CD4-positive, alpha-beta T cell treated with Interleukin-4 for 4 hours (primary cell): ENCODE measurements at regions not wholly inside any gene's neighbourhood (a gene's known extent, or its start where the extent isn't known, plus 50 kb on each side); places are given as distances from the start of the nearest gene placed in this dataset.
A peak's percentile ranks its signal among the peaks of the same experiment; 100 is the strongest.

Experiments
- DNase-seq: peaks from one replicate; pipeline ENCODE4 v3.0.0-alpha.2; 2020

DNA sequence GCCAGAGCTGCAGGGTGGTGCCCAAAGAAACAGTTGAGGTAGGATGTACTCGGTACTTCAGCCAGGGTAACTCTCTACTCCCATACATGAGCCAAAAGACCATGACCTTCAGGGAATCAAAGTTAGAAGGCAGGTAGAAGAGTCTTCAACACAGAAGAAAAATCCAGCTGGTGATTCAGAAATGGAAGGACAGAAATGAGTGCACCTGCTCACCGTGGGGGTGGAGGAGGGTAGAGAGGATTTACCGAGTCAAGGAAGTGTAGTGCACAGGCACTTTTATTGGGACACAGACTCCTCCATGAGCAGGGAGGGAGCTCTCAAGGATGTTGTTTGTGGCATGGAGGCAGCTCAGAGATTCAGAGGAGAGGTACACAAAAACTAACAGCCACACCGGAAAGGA, 330.3 kb upstream of the PRDM1 start:
- no peak for DNase-seq

DNA sequence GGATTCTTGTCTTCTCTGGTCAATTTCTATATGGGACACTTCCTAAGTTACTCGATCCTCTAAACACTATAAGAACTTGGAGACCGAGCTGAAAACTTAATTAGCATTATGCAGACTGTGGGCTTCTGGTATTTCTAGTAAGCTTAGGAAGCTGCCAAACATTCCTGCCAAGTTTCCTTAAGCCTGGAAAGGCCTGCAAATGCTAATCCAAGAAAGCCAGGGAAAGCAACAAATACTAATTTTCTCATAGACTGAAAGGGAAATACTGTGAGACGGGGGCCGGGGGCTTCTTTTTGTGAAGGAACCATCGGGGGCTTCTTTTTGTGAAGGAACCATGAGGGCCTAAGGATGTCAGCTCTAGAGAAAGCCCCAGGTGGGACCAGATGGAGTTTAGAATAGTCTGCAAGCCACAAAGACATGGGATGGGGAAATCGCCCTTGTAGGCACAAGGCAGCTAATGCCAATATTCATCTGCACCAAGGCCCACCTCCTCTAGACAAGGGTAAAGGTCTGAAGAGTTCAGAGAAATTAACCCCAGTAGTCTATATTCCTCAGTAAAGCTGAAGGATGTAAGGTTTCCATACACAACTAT, 332.4 kb upstream of the PRDM1 start:
- no peak for DNase-seq

GRCh38 chr6:105753207-105753606, 332.9 kb upstream of the PRDM1 start:
- no peak for DNase-seq

DNA sequence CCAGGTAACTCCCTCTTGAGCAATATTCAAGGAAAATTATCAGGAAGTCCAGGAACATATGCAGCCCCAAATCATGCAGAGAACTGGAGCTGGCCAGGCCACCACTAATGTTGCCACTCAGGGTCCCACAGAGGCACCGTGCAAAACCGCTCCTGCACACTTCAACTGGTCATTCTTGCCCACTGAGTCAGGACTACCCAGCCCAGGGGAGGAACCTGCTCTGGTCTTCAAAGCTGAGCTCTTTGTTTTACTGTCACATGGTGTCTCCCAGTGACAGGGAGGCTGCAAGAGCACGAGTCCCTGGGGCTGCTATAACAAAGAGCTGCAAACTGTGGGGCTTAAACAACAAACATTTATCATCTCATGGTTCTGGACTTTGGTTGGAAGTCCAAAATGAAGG, 336.0 kb upstream of the PRDM1 start:
- DNase-seq: no peak

DNA sequence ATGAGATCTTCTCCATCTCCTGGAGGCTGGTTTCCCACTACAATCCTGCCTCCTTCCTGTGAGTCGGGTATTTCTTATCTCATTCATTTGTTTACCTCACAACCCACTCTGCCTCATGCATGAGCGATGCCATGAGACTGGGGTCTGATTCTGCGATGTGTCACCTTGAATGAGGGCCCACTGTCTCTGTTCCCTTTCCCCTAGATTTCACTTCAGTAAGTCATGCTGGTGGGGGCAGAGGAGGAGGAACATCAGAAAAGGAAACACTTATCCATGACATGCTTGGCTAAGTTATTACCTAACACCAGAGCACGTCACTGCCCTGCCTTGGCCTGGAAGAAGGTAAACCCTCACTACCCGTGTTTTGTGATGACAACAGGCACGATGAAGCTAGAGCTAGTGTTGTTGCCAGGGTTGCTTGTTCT, 337.4 kb upstream of the PRDM1 start:
- no peak for DNase-seq

GRCh38 chr6:105747823-105748405, 338.2 kb upstream of the PRDM1 start:
- no peak for DNase-seq

DNA sequence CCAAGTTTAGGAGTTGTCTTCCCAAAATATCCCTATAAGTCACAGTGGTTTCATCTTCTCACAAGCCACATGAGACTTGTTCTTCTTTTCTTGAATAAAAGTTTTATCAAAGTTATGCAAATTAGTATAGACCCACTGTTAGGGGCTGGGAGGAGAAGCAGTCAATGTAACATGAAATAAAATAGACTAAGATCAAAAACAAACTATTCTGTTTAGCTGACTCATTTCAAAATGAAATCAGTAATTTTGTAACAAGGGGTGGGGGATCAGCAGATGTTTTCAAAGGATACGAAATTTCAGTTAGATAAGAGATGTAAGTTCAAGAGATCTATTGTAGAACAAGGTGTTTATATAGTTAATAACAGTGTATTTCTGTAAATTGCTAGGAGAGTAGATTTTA, 339.6 kb upstream of the PRDM1 start:
- no peak for DNase-seq

DNA sequence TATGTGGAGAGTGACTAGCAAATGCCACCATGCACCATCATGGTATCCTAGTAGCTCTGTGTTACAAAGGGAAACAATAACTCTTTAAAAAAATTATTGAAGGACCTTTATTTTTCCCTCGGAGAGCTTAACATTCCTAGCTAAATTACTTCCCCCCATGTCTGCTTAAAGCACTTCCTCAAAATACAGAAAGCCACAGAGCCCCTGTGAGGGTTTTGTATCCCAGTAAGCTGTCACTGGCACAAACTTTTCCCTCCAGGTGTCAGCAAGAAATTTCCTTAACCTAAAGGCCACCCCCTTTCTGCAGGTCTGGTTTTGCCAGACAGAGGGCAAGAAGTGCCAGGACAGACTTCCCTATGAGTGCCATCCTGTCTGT, 340.0 kb upstream of the PRDM1 start:
- no peak for DNase-seq

DNA sequence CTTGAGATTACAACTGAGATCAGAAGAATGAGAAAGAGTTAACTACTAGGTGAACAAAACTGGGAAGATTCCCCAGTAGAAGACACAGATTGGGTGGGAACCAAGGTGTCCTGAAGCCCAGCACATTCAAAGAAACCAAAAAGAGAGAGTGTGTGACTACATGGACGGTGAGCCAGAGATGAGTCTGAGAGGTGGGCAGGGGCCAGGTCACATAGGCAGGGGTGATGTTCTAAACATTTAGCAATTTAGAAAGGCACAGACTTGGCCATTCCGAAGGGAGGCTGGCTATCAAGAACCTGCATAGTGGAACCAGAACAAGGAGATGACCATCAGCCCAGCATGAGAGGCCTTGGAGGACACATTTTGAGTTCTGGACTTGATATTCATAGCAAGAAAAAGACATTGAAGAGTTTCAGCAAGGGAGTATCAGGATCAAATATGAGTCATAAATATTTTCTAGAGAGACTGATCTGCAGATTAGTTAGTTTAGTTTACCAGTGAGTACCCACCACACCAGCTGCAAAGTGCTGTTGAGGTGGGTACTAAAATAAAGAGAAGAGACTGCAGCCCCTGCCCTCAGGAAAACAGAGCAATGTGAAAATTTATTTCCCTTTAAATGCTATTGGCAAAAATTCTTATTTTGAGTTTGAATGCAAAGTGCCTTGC, 340.5 kb upstream of the PRDM1 start:
- DNase-seq: no peak

DNA sequence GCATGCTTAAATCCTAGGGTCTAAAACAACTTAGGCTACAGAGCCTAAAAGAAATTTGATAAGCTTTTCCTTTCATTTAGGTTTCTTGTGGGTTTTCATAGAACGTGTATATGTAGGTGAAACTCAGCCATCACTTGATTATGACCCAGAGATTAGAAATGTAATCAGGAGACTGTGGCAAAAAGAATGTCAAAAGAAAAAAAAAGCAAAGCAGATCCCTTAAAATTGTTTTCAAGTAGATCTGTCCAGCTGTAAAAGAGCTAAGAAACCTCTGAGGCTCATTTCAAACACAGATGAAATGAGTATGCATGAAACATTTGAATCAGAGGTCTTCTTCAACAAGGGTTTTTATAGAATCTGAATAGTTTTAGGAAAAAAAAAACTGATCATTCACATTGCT, 341.3 kb upstream of the PRDM1 start:
- no peak for DNase-seq

DNA sequence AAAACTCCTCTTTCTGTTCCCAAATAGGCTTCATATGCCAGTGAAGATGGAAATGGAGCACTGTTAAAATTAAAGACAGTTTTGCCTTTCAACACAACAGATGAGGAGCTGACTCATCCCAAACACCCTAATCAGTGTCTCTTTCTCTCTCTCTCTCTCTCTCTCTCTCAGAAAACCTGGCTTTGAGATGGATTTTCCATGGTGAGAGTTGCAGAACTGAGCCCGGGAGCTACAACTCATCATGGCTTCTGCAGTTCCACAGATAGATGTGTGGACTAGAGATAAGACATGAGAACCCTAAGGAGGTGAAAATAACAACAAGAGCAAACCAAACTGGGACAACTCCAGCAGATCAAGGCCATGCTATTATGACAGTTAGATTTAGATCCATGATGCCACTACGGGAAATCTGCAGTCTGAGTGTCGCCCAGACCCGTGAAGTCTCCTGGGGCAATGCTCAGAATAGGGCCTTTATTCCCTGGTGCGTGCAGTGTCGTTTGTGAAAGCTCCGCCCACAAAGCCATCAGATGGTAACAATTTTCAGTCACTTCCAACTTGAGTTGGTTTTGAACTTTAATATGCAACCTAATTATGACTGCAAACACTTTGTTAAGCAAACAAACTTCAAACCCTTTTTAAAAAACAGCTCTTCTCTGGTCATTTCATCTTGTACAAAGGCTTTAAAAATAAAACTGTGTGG, 338.2 kb upstream of the PREP start:
- no peak for DNase-seq

GRCh38 chr6:105739764-105740163, 336.9 kb upstream of the PREP start:
- no peak for DNase-seq

GRCh38 chr6:105733556-105734162, 330.8 kb upstream of the PREP start:
- DNase-seq: peak; percentile 55

- DNase-seq: no peak
These were observed 326.1 kb upstream of the PREP start for GRCh38 chr6:105728995-105729394.

DNA sequence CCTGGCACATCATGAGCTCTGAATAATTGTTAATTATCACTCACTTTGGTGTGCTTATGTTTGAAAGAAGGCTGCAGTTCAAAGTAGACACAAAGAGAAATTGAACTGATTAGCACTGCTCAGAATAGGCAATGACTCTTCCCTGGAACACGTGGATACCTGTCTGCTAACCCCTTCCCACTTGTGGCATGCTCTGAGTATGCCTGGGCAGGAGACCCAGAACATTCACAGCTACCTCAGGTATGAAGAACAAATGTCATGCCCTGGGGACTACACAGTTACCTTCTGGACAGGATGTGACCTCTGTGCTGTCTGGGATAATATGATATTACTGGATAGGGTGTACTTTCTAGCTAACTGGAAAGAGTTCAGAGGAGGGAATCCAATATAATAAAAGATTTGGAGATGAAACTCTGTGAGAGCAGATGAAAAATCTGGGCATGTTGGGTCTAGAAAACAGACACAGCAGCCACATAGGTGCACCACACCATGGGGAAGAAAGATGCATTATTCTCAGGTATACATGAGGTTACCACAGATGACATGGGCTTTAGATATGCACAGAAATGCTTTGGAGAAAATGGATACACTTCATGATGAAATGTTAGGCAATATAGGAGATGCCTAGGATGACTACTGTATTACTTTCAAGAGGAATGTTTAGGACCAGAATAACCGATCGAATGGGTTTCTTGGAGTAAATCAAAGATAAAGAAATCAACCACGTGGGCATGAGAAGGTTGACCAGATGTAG, 324.2 kb upstream of the PREP start:
- DNase-seq: no peak

DNA sequence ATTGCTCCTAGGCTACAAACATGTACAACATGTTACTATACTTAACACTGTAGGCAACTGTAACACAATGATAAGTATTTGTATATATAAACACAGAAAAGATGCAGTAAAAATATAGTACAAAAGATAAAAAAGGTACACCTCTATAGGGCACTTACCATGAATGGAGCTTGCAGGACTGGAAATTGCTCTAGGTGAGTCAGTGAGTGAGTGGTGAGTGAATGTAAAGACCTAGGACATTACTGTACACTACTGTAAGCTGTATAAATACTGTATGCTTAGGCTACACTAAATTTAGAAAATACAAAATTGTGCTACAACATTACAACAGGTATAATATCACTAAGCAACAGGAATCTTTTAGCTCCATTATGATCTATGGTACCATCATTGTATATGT, 312.0 kb upstream of the PREP start:
- no peak for DNase-seq

GRCh38 chr6:105713474-105714118, 310.7 kb upstream of the PREP start:
- no peak for DNase-seq

- DNase-seq: no peak
These were observed 308.3 kb upstream of the PREP start for GRCh38 chr6:105711216-105711615.

DNA sequence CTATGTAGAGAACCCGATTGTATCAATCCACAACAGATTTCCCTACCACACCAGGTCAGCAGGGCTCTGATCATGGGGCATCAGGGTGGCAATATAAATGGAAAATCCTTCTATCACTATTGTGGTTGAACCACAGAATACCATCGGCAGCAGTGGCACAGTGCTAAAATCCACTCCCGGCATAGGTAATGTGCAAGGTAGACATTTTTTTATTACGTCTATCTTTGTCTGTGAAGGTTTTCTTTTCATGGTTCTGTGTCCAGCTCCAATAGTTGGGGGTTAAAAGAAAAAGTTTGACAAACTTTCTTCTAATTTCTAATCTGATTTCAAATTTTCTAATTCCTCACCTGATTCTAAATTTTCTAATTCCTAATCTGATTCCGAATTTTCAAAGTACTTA, 302.7 kb upstream of the PREP start:
- no peak for DNase-seq

DNA sequence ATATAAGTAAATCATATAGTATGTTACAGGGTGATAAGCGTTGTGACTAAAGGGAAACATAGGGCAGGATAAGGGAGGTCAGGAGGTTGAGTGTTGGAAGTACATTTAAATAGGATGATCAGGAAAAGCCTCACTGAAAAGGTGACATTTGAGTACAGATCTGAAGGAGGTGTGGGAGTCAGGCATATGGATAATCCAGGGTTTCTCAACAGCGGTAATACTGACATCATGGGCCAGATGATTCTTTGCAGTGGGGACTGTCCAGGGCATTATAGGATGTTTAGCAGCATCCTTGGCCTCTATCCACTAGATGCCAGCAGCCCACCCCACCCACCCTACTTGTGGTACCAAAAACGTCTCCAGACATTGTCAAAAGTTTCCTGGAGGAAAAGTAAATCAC, 292.6 kb upstream of the PREP start:
- no peak for DNase-seq

- DNase-seq: no peak
These were observed 289.8 kb upstream of the PREP start for GRCh38 chr6:105692613-105693215.

DNA sequence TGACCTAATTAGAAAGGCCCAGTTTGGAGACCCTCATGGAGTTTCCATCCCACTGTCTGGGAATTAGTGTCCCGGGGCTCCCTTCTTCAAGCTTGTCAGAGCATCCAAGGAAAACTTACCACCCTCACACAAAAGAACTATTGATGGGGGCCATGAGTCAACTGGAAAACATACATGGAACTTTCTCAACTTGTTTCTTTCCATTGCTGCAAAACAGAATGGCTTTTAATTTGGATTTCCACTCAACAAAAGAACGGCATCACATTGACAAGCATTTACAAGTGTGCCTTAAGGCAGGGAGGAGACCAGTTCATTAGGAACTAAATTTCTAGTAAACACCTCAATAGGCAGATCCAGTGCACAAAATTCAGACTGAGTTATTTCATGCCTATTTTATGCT, 289.1 kb upstream of the PREP start:
- DNase-seq: no peak
